NB4 (cell line): ENCODE measurements at regions not wholly inside any gene's neighbourhood (a gene's known extent, or its start where the extent isn't known, plus 50 kb on each side); places are given as distances from the start of the nearest gene placed in this dataset.
"Not testable (repeated sequence)": the region's sequence is repeated elsewhere in the genome, so short reads cannot be mapped to it uniquely, and the experiment has no call there.

Experiments
- DNase-seq: peaks from one replicate; pipeline ENCODE4 v3.0.0; 2010; ENCODE audit warnings: low read depth
- H3K4me3 ChIP-seq: one replicate; pipeline ENCODE4 v1.5.1; 2011; ENCODE audit warnings: mild to moderate bottlenecking, low read depth, low read length, moderate library complexity
- MYC ChIP-seq: IDR thresholded peaks from 2 replicates; pipeline ENCODE4 v1.6.1; 2011; ENCODE audit warnings: low read depth, low read length
- POLR2A ChIP-seq: IDR thresholded peaks from 2 replicates; pipeline ENCODE4 v1.6.1; 2011; ENCODE audit warnings: mild to moderate bottlenecking; ENCODE audit not compliant: insufficient read length; ENCODE audit errors: extremely low read depth
- TF ChIP-seq, protein P1 (sequence below): IDR thresholded peaks from 2 replicates; pipeline ENCODE4 v1.6.1; 2011; ENCODE audit warnings: low read depth, low read length
- TF ChIP-seq, protein P2 (sequence below): IDR thresholded peaks from one replicate; pipeline ENCODE4 v1.5.1; 2012; ENCODE audit warnings: low read depth, low read length

DNA sequence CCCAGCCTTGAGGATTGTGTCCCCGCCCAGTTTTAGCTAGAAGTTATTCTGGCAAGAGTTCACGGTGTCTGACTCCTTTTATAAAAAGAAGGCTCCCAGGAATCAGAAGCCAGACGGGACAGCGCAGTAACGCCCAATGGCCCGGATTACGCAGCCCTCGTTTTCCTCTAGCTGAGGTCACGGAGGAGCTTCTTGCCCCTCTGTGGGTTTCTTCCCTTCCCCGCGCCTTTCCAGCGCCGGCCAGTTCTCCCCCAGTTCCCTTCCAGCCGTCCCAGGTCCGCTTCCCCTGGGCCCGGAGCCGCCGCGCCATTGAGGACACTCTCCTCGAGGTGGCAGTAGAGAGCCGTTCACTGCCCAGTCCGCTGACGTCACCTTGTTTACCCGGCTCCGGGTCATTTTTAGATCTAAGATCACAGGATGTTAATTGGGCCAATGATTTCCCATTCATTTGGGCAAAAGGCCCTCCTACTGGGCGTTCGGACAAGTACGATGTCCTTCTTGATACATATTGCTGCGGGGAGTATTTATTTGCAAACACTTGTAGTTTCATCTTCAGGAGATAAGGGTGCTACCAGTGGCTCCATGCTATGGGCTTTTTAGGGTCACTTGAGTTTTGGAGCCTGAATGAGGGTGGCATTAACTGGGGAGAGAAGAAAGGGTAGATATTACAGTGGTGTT, 81.5 kb upstream of the PPM1B start:
- TF ChIP-seq, protein P1, sequence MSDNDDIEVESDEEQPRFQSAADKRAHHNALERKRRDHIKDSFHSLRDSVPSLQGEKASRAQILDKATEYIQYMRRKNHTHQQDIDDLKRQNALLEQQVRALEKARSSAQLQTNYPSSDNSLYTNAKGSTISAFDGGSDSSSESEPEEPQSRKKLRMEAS = no peak
- TF ChIP-seq, protein P2, sequence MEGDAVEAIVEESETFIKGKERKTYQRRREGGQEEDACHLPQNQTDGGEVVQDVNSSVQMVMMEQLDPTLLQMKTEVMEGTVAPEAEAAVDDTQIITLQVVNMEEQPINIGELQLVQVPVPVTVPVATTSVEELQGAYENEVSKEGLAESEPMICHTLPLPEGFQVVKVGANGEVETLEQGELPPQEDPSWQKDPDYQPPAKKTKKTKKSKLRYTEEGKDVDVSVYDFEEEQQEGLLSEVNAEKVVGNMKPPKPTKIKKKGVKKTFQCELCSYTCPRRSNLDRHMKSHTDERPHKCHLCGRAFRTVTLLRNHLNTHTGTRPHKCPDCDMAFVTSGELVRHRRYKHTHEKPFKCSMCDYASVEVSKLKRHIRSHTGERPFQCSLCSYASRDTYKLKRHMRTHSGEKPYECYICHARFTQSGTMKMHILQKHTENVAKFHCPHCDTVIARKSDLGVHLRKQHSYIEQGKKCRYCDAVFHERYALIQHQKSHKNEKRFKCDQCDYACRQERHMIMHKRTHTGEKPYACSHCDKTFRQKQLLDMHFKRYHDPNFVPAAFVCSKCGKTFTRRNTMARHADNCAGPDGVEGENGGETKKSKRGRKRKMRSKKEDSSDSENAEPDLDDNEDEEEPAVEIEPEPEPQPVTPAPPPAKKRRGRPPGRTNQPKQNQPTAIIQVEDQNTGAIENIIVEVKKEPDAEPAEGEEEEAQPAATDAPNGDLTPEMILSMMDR = peak; percentile 85
- TF ChIP-seq POLR2A = no peak
- TF ChIP-seq MYC = no peak
- peak; percentile 85 for DNase-seq
- peak overlapping the region; percentile 29 for H3K4me3 ChIP-seq

DNA sequence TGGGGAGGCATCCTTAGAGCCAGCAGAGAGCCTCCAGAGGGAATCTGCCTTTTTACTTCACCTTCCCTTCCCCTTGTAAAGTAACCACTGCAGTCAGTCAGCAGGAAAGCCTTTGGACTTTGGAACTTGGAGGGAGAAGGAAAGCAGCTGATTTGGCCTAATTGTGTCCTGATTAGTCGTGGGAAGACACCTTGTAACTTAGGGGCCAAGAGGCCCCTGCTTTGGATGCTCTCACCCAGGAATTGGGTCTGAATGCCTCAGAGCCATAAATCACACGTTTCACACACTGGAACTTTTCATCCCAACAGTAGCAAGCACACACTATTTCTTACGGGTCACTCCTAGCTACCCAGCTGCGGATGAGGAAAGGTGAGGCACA, 81.0 kb upstream of the PPM1B start:
- DNase-seq = no peak
- no peak for TF ChIP-seq MYC
- TF ChIP-seq, protein P2 = no peak
- TF ChIP-seq POLR2A = no peak
- TF ChIP-seq, protein P1 = no peak
- peak overlapping the region; percentile 29 for H3K4me3 ChIP-seq

DNA sequence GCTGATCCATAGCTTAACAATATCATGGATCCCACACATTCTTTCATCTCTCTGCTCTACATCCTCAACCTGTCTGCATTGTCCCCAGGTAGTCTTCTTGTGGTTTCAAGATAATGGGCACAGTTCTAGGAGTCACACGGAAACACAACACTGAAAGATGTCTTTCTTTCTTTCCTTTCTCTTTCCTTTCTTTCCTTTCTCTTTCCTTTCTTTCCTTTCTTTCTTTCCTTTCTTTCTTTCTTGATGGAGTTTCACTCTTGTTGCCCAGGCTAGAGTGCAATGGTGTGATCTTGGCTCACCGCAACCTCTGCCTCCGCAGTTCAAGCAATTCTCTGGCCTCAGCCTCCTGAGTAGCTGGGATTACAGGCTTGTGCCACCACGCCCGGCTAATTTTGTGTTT, 76.2 kb upstream of the PPM1B start:
- DNase-seq, H3K4me3 ChIP-seq: not testable (repeated sequence)

DNA sequence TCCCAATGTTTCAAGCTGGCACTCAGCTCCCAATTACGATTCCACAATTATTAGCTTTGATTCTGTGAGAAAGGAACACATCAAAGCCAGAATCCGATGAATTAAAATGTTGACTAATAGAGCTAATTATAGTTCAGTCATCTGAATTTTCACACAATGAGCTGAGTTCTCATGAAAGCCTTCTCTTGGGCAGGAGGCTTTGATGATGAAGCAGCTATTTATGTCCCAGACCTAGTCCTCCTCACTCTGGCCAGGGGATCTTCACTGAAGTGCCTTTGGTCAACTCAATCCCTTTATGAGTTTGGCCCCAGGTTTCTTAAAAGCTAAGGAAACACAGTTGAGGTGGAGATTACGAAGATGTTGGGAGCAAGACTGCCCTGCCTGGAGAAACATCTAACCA, 74.7 kb upstream of the PPM1B start:
- DNase-seq = no peak
- H3K4me3 ChIP-seq = no peak overlapping the region

DNA sequence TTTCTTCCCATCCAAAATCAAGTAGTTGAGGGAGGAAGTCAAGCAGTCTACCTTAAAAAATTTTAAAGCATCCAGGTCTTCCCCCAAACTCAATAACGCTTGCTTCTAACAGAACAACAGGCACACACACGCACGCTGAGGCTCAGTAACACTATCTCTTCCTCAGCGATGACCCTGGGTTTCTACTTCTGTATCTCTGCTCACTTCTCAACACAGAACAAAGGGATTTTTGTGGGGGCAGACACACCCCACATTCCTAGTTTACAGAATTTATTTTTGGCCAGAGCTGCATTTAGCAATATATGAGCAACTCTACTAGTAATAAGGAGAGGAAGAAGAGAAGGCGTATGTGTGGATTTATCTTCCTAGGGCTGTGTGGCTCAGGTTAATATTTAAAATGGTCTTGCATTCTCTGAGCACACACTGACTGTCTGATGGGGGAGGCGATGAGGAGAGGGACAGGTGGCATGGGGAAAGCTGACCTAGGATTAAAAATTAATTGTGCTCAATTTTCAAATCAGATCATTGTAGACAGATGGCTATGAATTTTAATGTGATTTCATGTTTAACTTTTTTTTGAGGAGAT, 71.3 kb upstream of the PPM1B start:
- no peak for DNase-seq

More for the DNA sequence above, 74.7 kb upstream of the PPM1B start:
- TF ChIP-seq MYC = no peak

DNA sequence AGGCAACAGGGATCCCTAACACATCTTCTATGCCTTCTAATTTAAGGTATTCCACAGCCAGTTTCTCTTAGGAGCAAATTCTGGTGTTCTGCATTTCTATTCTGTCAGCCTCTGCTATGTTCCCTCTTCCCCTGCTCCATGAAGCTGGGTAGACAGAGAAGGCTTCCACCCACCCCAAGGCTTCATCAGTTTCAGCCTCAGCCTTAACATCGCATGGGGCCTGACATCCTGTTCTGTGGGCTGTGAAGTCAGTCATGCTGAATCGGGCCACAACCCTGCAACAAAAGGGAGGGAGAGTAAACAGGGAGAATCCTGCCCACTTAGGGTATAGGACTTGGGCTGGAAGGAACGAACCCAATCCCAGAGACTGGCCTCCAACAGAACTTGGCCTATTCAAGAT, 70.6 kb upstream of the PPM1B start:
- DNase-seq = no peak
- TF ChIP-seq MYC = no peak
- TF ChIP-seq, protein P2 = no peak
- TF ChIP-seq POLR2A = no peak
- TF ChIP-seq, protein P1 = no peak
- no peak overlapping the region for H3K4me3 ChIP-seq

More for the DNA sequence above, 71.3 kb upstream of the PPM1B start:
- TF ChIP-seq, protein P2 = no peak
- TF ChIP-seq MYC (no peak), POLR2A (no peak)
- TF ChIP-seq, protein P1 = no peak
- H3K4me3 ChIP-seq = no peak overlapping the region

DNA sequence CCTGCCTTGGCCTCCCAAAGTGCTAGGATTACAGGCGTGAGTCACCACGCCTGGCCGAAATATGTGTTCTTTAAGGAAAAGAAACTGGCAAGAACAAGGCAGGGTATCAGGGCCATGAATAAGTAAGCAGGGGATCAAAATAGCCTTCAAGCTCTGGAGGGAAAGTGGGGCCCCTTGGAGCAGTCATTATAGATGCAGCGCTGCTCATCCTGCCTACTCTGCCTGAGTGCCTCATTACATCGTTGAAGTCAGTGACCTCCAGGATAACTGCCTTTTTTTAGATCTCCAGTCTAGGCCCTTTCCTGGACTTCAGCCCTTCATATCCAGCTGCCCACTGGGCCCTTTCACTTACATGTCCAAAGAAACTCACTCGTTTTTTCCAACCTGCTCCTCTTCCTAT, 69.8 kb upstream of the PPM1B start:
- DNase-seq = no peak
- no peak overlapping the region for H3K4me3 ChIP-seq
- TF ChIP-seq POLR2A = no peak
- no peak for TF ChIP-seq MYC
